ENCODE measurements at regions not wholly inside any gene's neighbourhood (a gene's known extent, or its start where the extent isn't known, plus 50 kb on each side); places are given as distances from the start of the nearest gene placed in this dataset.
"Not testable (repeated sequence)": the region's sequence is repeated elsewhere in the genome, so short reads cannot be mapped to it uniquely, and the experiment has no call there.

- H3K27ac ChIP-seq (ENCODE audit: insufficient read depth, low read length, poor library complexity, severe bottlenecking); H3K27me3 Mint-ChIP-seq; ATAC-seq (ENCODE audit: low read depth in 2 of 2); H3K9me3 ChIP-seq (ENCODE audit: control insufficient read depth in 2 of 2, low read length in 2 of 2); H3K27ac Mint-ChIP-seq; H3K4me3 Mint-ChIP-seq; H3K27me3 ChIP-seq (ENCODE audit: control insufficient read depth, insufficient read depth, low read length); H3K36me3 Mint-ChIP-seq; H3K4me1 Mint-ChIP-seq; H3K9me3 Mint-ChIP-seq; DNase-seq; H3K4me3 ChIP-seq (ENCODE audit: low read depth, low read length); H3K36me3 ChIP-seq (ENCODE audit: control insufficient read depth, insufficient read depth, low read length); H3K4me1 ChIP-seq (ENCODE audit: control insufficient read depth, insufficient read depth, low read length, poor library complexity, severe bottlenecking): not testable (repeated sequence)
Observed at GRCh38 chr7:63694296-63694695, 304.4 kb upstream of the ZNF722 start.
